ENCODE measurements at regions not wholly inside any gene's neighbourhood (a gene's known extent, or its start where the extent isn't known, plus 50 kb on each side); places are given as distances from the start of the nearest gene placed in this dataset.
"Not testable (repeated sequence)": the region's sequence is repeated elsewhere in the genome, so short reads cannot be mapped to it uniquely, and the experiment has no call there.

DNA sequence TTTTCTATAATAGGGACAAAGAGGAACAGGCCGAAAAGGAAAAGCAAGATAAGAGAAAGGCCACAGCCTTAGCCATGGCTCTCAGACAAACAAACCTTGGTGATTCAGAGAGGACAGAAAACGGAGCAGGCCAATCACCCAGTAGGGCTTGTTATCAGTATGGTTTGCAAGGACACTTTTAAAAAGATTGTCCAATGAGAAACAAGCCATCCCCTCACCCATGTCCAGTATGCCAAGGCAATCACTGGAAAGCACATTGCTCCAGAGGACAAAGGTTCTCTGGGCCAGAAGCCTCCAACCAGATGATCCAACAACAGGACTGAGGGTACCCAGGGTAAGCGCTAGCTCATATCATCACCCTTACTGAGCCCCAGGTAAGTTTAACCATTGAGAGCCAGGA lies 243.8 kb upstream of the BTG1 start:
- no peak for DNase-seq

DNA sequence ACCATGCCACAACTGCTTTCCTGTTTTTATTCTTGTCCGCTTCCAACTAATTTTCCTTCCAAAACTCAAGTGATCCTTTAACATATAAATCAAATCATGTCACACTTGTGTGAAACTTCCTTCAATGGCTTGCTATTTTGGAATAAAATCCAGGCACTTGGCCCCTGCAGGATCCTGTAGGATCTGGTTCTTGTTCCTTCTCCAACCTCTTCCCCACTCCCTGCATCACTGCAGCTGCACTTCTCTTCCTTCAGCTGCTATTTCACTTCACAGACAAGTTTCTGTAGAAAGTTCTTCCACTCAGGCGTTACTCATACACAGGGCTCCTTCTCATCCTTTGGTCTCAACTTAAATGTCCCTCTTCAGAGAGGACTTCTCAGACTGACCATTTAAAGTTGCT lies 239.7 kb upstream of the BTG1 start:
- no peak for DNase-seq

DNA sequence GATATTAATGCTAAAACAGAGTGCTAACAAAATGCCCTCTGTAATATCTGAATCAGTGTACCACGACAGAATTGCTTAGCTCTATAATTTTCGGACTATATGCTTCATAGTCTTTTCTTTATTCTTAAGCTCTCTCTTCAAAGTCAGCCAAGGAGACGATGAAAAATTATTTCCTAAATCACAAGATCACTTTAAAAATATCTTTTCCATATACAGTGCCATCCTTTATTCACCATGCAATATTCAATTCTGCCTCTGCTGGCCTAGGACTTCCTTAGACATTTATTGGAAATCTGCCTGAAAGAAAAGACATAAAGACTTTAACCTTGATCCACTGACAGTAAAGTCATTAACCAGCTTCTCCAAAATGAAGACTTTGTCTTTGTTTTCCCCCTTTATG lies 238.9 kb upstream of the BTG1 start:
- DNase-seq: no peak

DNA sequence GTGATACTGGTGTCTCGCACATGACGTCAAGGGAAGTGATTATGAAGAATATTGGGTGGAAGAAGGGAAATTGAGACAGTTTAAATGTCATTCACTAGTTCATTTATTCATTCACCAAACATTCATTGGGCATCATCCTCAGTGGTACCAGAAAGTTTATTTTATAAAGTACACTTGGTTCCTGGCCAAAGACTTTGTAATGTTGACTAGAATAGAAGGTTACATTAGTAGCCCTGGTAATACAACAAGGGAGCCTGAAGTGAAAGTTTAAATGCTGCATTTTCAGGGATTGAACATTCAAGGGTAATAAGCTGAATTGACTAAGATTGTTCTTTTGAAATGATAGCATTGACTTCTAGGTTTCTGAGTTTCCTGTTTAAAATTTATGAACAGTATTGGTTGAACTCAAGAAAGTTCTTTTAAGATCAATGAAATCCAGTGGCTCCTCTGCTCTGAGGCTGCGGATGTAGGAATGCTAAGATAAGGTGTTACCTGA lies 236.8 kb upstream of the BTG1 start:
- no peak for DNase-seq

DNA sequence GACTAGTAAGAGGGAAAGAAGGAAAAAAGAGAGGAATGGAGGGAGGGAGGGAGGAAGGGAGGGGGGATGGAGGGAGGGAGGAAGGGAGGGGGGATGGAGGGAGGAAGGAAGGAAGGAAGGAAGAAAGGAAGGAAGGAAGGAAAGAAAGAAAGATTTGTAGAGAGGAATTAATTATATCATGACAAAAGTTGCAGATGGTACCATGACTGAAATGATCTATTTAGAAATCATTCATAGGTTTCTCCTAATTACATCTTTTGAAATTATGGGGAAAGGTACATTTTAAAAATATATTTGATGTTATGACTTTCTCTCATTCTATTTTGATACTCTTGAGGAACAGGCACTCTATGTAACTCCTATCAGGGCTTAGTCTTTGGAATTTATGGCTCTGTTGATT lies 236.2 kb upstream of the BTG1 start:
- no peak for DNase-seq

DNA sequence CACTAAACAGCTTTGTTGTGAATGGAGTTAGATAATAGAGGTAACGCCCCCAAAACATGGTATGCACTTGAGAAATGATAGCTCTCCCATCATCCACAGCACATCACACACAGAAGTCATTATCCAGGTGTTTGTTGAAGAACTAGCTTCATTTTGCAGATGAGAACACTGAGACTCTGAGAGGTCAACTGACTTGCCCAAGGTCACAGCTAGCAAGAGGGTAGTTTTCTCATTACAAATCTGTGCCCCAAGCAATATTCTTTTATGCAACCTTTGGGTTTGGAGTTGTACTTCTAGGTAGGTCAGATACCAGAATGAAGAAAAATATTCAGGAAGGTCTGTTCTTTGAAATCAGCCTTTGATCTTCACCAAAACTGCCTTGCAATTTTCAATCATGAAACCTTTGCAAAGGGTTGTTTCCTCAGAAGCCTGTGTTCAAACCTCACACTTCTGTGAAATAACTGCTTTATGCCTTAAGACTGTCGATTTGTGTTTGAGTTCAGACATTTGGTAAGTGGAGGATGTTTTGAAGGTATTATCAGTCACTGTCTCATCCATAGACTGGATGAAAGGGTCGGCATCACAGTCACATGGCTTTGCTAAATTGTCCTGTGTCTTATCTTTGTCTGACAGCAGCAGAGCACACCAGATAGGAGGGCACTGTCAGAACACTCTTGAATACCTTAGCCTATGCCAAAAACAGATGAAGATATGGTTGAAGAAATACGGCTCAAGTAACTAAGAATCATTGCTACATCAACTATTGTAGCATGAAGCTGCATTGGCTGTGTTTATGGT lies 233.2 kb upstream of the BTG1 start:
- DNase-seq: no peak

DNA sequence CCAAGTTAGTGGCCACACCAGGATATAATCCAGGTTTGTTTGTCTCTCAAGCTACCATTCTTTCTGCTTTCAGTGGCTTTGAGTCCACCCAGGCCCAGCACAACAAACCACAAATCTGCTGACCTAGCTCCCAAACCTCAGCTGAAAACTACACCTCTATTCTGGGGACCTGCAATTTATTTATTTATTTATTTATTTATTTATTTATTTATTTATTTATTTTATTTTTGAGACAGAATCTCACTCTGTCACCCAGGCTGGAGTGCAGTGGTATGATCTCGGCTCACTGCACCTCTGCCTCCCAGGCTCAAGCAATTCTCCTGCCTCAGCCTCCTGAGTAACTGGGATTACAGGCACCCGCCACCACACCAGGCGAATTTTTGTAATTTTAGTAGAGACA lies 229.9 kb upstream of the BTG1 start:
- DNase-seq: not testable (repeated sequence)

DNA sequence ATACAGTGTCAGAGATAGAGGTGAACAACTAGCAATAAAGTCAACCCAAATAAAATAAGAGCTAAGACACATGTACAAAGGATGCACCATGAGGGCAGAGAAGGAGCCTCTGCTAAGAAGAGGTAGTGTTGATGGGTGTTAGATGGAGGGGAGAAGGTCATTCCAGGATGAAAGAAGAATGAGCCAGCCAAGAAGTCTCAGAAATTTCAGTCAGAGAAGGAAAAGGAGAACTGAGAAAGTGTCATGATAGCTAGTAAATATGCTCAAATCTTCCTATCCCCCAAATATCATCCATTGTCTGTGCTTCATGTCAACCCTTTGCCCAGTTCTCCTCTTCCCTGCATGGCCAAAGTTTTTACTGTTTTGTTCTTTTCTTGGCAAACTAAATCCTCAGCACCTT lies 225.2 kb upstream of the BTG1 start:
- no peak for DNase-seq

DNA sequence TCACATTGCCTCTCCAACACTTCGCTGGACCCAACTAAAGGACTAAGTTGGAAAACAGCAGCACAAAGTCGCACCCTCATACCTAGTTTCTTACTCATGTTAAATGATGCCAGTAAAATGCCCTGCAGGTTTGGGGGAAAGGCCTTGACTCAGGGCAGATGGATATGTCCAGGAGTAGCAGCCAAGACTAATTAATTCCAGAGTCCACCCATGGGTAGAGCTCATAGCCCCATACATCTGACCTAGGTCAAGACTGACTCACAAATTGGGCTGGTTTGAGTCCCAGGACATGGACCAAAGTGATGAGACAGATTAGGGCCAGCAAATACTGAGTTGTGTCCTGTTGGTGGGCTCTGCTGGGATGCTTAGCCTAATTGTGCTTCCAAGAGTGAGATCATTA lies 224.0 kb upstream of the BTG1 start:
- no peak for DNase-seq

DNA sequence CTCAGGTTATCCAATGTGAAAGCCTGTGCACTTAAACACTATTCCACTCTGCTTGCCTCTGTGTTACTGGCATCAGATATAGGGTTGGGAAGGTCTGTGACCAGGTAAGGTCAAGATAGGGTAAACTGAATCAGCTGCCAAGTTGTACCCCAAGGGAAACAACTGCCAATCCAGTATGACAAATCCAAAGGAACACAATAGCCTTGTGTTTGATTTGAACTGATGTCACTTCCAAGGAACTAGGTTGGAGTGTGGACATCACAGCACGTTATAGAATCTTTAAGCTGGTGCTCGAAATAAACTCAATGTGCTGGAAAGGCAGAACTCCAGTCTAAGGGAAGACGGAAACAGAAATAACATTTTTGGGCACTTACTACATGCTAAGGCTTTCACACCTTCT lies 223.4 kb upstream of the BTG1 start:
- DNase-seq: no peak

DNA sequence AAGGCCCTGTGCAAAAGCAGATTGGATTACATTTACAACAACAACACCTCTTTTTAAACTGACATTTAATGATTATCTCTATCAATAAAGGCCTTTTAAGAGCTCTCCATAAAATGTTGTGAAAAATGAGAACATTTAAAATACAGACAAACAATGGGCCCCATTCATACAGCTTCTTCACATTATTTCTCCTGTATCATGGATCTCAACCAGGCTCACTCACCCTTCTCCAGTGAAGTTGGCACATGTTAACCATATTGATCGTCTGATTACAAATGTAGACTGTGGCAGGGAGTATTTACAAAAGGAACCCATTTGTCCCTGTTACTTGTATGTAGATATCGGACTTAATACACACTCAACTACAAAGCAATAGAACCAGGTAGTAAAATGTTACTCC lies 220.2 kb upstream of the BTG1 start:
- no peak for DNase-seq

DNA sequence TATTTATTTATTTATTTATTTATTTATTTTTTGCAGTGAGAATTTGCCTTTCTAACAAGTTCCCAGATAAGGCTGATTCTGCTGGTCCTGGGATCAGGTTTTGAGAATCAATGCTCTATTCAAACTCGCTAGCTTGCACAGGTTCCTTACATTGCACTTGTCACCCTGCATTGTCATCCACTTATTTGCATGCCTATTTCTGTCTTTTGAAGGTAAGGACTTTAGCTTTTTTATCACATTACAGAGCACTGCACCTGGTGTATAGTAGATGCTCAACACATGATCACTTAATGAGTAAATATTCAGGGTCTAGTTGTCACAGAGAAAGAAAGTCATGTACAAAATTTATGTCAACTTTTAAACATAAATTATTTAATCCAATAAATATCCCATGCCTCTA lies 219.7 kb upstream of the BTG1 start:
- DNase-seq: no peak

DNA sequence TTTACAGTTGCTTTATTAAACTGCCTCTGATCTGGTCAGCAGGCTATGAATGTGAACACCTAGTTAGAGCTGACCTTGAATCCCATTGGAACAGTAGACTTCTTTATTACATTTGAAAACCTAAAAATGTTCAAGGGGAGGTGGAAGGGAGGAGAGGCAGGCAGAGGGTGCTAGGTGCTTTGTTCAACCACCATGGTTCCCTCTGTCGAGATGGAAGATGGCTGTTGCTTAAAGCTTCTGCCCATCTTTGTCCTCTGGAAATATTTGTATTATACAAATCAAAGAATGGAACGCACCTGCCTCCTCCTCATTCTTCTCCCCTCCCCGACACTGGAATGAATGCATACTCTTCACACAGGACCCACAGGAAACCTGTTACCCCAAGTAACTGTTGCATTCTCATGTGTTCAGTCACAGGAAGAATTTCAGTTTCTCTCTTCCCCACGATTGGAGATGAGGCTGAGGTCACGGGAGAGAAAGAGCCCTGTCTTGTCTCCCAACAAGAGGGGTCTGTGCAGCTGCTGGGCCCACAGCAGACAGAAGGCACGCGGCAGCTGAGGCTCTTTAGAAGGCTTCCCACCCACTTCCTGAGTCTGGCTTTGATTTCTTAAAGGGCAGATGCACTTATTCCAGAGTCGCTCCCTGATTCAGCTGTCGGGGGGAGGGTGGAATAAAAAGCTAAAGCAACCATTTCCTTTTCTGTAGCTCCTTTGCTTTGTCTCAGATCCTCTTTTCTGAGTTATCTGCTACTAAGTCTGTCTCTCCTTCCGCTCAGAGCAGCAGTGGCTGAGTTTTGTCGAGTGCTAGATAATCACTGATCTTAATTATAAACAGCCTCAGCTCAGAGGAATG lies 217.9 kb upstream of the BTG1 start:
- peak; percentile 21 for DNase-seq

DNA sequence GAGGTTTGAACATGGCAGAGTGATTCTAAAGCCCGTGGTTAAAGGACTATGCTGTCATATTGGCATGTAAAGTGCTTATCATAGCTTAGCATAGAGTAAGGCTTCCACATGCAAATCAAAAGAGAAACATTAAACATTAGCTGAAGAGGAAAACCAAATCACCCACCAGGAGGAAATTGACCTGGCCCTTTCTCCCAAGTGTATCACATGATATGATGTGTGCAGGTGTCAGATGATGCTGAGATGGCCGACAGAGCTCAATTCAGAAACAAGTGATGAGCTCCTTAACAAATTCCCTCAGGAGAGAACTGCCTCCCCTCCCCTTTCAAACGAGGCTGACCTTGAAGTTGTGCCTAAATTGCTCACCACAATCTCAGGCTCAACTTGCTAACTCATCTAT lies 217.1 kb upstream of the BTG1 start:
- DNase-seq: no peak

DNA sequence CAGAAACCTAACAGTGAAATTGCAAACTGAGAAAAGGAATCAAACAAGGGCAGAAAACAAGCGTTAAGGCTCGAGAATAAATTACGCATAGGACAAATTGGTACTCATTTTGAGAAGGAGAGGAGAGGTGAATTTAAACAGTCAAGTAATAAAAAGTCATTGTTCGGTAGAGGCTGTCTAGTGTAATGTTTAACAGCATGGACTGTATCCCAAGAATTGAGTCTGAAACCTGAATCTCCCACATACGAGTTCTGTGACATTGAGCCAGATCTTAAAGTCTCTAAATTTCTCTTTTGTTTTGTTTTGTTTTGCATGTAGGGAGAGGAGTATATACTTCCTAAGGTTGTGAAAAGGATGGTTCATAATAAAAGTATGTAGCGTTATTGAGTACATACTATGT lies 216.5 kb upstream of the BTG1 start:
- DNase-seq: no peak

DNA sequence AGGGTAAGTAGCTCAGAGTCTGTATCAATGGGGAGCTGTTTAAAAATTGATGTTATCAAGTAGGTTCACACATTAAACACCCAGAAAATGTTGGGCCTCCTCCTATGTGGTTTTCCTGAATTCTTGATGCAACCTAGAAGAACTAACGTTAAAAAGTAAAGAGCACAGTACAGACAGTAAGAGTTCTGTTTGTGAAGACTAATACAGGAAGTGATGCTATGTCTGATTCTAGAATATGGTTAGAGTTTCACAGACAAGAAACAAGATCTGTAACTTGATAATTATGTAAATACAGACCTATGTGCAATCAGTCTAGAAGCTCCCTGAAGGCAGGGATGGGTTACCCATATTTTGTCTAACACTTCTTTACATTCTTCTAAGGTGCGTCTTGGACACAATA lies 214.9 kb upstream of the BTG1 start:
- DNase-seq: no peak

DNA sequence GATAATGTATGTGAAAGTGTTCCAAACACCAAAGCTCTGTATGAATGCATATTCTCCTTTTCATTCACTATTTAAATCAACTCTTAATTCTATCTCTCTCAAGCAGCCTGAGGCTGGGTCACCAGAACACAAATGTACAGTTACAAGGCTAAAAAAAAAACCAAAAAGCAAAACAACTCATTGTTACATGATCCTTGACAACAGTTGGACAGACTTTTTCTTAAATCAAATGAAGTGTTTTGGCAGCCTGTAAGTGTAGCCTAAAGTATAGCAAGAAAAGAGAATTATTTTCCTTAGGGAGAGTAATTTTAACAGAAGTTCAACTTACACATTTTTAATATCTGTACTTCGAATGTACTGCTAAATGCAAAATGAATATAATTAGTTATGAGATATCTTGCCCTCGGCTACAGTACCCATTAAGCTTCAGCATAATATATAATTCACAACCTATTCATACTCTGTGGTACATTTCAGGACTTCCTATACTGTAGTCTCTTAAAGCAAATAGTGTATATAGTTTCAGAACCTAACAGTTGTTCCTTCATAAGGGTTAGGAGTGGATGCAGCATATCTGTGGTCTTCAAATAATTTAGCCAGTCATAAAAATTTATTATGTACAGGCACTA lies 214.0 kb upstream of the BTG1 start:
- DNase-seq: no peak

DNA sequence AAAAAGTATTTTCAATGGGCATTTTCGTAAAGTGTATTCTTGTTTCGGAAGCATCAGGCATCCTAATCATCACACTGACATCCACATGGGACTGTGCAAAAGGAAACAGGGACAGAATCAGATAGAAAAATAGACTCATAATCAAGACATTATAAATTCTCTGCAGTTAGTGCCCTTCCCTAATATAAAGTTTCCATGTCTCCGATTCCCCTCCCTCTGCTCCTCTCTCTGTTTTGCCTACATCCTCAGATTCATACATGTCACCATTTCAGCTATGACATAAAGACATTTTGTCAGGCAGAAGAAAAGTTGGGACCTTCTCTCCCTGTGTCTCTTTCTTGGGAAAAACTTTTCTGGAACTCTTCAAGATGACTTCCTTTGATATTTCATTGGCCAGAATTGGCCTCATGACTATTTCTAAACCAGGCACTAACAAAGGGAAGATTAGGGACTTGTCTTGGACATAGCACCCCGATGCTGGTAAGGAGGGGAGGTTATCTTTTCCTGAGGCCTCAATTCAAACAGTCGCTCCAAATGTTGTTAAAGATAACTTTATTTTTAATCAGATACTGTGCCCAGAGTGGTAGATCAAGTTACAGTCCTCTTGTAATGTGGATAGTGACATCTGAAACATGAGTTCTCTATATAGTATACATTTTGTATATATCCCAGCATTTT lies 212.1 kb upstream of the BTG1 start:
- no peak for DNase-seq

DNA sequence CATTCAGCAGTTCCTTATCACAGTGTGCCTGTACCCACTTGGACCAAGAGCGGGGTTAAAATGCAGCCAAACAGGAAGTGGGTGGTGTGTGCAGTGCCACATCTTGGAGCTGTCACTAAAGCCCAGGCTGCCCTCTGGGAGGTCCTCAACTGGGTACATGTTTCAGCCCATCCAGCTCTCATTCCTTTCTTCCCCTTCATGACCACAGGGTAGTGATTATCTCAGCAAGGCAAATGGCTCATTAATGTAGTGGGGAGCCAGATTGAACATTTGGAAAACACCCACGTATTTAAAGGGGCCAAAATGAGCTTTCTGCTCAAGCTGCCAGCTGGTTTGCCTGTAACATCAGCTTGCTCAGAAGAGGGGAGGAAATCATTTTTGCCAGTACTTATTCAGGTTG lies 210.8 kb upstream of the BTG1 start:
- no peak for DNase-seq

DNA sequence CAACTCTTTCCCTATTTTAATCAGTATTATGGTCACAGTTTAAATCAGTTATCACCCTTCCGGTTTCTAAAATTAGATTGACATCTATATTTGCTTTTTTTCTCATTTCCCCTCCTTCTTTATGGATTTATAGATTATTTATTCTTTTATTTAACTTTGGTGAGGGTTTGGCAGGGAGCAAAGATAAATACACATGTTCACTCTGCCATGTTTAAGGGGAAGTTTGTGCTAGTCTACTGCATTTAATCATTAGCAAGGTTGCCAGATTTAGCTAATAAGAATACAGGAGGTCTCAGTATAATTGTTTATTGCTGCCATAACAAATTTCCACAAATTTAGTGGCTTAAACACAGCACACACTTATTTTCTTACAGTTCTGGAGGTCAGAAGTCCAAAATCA lies 204.0 kb upstream of the BTG1 start:
- no peak for DNase-seq

DNA sequence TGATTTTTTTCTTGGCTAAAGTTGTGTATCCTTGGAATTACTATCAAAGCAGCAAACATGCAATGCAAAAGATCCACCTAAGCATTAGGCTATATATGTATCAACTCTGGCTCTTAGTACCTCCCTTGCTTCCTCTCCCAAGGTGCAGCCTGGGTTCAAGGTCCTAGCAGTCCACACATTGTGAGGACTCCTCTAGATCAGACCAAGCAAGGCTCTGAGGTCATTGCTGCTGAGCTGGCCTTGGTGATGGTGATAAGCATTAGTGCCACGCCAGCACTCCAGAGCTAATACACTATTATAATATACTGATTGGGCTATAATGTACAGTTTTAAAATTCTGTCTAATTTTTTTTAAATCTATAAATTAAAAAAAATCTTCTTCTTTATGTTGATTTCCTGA lies 196.9 kb upstream of the BTG1 start:
- DNase-seq: no peak

DNA sequence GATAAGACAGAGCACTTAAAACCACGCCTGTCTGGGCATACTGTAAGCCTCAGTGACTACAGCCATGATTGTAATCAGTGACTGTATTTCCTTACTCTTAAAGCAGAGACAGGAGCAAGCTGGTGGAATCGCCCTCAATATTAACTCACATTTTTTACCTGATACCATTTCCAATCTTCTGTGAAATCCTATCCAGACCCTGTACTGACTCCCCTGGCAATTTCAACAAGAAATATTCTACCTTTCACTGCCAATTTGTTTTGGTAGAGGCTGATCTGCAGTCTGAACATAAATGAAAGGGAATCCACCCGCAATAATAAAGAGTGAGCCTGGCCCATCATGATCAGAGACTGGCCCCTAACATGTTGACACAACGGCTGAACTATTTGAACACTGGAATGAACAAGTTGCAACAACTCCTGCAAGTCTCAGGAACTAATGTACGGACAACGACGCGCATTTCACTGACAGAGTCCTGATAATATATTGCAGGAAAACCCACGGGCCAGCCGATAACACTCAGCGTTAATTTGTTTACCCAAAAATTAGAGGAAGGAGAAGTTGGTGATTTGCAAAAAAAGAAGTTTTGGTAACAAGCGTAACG lies 195.5 kb upstream of the BTG1 start:
- no peak for DNase-seq
